ENCODE measurements at regions not wholly inside any gene's neighbourhood (a gene's known extent, or its start where the extent isn't known, plus 50 kb on each side); places are given as distances from the start of the nearest gene placed in this dataset.

DNA sequence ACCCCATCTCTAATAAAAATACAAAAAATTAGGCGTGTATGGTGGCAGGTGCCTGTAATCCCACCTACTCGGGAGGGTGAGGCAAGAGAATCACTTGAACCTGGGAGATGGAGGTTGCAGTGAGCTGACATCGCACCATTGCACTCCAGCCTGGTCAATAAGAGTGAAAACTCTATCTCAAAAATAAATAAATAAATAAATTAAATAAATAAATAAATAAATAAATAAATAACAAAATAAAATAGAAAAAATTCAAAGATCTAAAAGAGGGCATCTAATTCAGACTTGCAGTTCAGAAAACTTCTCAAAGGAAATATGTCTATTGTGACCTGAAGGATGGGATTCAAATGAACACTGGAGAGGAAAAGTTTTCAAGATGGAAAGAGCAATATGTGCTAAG, 1085.1 kb downstream of the SORCS3 start:
- TF ChIP-seq, protein P1, sequence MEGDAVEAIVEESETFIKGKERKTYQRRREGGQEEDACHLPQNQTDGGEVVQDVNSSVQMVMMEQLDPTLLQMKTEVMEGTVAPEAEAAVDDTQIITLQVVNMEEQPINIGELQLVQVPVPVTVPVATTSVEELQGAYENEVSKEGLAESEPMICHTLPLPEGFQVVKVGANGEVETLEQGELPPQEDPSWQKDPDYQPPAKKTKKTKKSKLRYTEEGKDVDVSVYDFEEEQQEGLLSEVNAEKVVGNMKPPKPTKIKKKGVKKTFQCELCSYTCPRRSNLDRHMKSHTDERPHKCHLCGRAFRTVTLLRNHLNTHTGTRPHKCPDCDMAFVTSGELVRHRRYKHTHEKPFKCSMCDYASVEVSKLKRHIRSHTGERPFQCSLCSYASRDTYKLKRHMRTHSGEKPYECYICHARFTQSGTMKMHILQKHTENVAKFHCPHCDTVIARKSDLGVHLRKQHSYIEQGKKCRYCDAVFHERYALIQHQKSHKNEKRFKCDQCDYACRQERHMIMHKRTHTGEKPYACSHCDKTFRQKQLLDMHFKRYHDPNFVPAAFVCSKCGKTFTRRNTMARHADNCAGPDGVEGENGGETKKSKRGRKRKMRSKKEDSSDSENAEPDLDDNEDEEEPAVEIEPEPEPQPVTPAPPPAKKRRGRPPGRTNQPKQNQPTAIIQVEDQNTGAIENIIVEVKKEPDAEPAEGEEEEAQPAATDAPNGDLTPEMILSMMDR (conservative IDR thresholded peaks at IDR 0.05; ENCODE audit: low read length): no peak
- no peak for TF ChIP-seq EZH2phosphoT487 (IDR thresholded peaks at IDR 0.05; ENCODE audit: borderline replicate concordance, low read depth, low read length)
